ENCODE measurements at regions not wholly inside any gene's neighbourhood (a gene's known extent, or its start where the extent isn't known, plus 50 kb on each side); places are given as distances from the start of the nearest gene placed in this dataset.

- DNase-seq: no peak
These were observed 100.5 kb upstream of the TPK1 start for GRCh38 chr7:144936314-144936713.

GRCh38 chr7:144910411-144910810 lies 74.6 kb upstream of the TPK1 start:
- no peak for DNase-seq

GRCh38 chr7:144908943-144909556 lies 73.2 kb upstream of the TPK1 start:
- DNase-seq: no peak

GRCh38 chr7:144908324-144908723 lies 72.5 kb upstream of the TPK1 start:
- no peak for DNase-seq

- no peak for DNase-seq
These were observed 71.7 kb upstream of the TPK1 start for GRCh38 chr7:144907577-144907976.

- no peak for DNase-seq
These were observed 67.3 kb upstream of the TPK1 start for GRCh38 chr7:144903201-144903600.

GRCh38 chr7:144892761-144893160 lies 56.9 kb upstream of the TPK1 start:
- peak; percentile 12 for DNase-seq
